ENCODE measurements at regions not wholly inside any gene's neighbourhood (a gene's known extent, or its start where the extent isn't known, plus 50 kb on each side); places are given as distances from the start of the nearest gene placed in this dataset.

- Histone ChIP-seq H3K27me3 (no peaks in the 10 kb centered on the region), H3K9me3 (no peaks in the 10 kb centered on the region), H3K36me3 (replicated peaks in 1 of 2; ENCODE audit: insufficient read depth in 1 of 2, low read depth in 2 of 2) (no peaks in the 10 kb centered on the region), H3K4me1 (peaks cover 35% of the 10 kb centered on the region), H3K4me3 (no peak overlapping the region), H3K27ac (no peak overlapping the region)
- 88 to 96% methylated on average over 13 to 18 of the region's 19 CpGs for WGBS, 2 donors
- TF ChIP-seq CTCF (IDR thresholded peaks at IDR 0.05) (no peak), POLR2A (IDR thresholded peaks at IDR 0.05) (no peak)
- no peak for DNase-seq
- ATAC-seq = no peak
- intact Hi-C loops (cut with DNase I) = no loop called here
Measured at GRCh38 chr9:129411501-129412175, 209.3 kb downstream of the C9orf50 start.

- Histone ChIP-seq H3K4me3 (no peak overlapping the region), H3K27me3 (no peaks in the 10 kb centered on the region), H3K36me3 (replicated peaks in 1 of 2; ENCODE audit: insufficient read depth in 1 of 2, low read depth in 2 of 2) (no peaks in the 10 kb centered on the region), H3K27ac (no peak overlapping the region), H3K4me1 (peaks cover 35% of the 10 kb centered on the region), H3K9me3 (no peaks in the 10 kb centered on the region)
- TF ChIP-seq CTCF (IDR thresholded peaks at IDR 0.05) (no peak), POLR2A (IDR thresholded peaks at IDR 0.05) (no peak)
- intact Hi-C loops (cut with DNase I) = no loop called here
- 50 to 60% methylated on average over 4 of the region's 4 CpGs for WGBS, 2 donors
- ATAC-seq (no peak), DNase-seq (no peak)
Measured at GRCh38 chr9:129410226-129410625, 210.7 kb downstream of the C9orf50 start.

- H3K27ac ChIP-seq = peak overlapping the region in 3 of 4 donors; percentile 1 to 9 (median 6)
- no peaks in the 10 kb centered on the region for H3K36me3 ChIP-seq (replicated peaks in 1 of 2; ENCODE audit: insufficient read depth in 1 of 2, low read depth in 2 of 2)
- H3K27me3 ChIP-seq = no peaks in the 10 kb centered on the region
- intact Hi-C loops (cut with DNase I) = no loop called here
- ATAC-seq (no peak), DNase-seq (peak in 3 of 4 donors; percentile 50 to 70 (median 63))
- H3K9me3 ChIP-seq = no peaks in the 10 kb centered on the region
- WGBS, 2 donors = 50 to 58% methylated on average over 13 to 17 of the region's 17 CpGs
- H3K4me1 ChIP-seq = peaks cover 24% of the 10 kb centered on the region
- H3K4me3 ChIP-seq = no peak overlapping the region
- TF ChIP-seq CTCF (IDR thresholded peaks at IDR 0.05) (peak in 1 of 7 experiments; percentile 7), POLR2A (IDR thresholded peaks at IDR 0.05) (no peak)
Measured at GRCh38 chr9:129408535-129409215, 212.2 kb downstream of the C9orf50 start.

- Histone ChIP-seq H3K27me3 (no peaks in the 10 kb centered on the region), H3K36me3 (replicated peaks in 1 of 2; ENCODE audit: insufficient read depth in 1 of 2, low read depth in 2 of 2) (no peaks in the 10 kb centered on the region), H3K9me3 (no peaks in the 10 kb centered on the region), H3K4me3 (no peak overlapping the region), H3K27ac (peak overlapping the region in 1 of 4 donors; percentile 1), H3K4me1 (peaks cover 23% of the 10 kb centered on the region)
- ATAC-seq (no peak), DNase-seq (no peak)
- TF ChIP-seq CTCF (IDR thresholded peaks at IDR 0.05) (no peak), POLR2A (IDR thresholded peaks at IDR 0.05) (no peak)
- intact Hi-C loops (cut with DNase I) = no loop called here
- 61 to 69% methylated on average over 5 of the region's 5 CpGs for WGBS, 2 donors
Measured at GRCh38 chr9:129407905-129408452, 212.9 kb downstream of the C9orf50 start.

Data from body of pancreas (tissue), 4 donors.